Smooth muscle cell (in vitro differentiated cells): ENCODE measurements at regions not wholly inside any gene's neighbourhood (a gene's known extent, or its start where the extent isn't known, plus 50 kb on each side); places are given as distances from the start of the nearest gene placed in this dataset.

Experiments
- DNase-seq: peaks from one replicate; lab custom pipeline; 2025; ENCODE audit not compliant: unreplicated experiment; lab: John Stamatoyannopoulos, UW
- H2AFZ ChIP-seq: fragments of 200-600 bp; sonication (generic); 2 replicates; pipeline ENCODE4 v1.6.0; 2016; ENCODE audit warnings: antibody characterized with exemption, low read depth, mild to moderate bottlenecking
- H3F3A ChIP-seq: fragments of 200-600 bp; sonication (generic); 2 replicates; pipeline ENCODE4 v1.6.0; 2017; ENCODE audit warnings: antibody characterized with exemption, low read depth
- H3K27ac ChIP-seq: fragments of 200-600 bp; sonication (generic); 2 replicates; pipeline ENCODE4 v1.5.1; 2016; ENCODE audit warnings: low read depth, mild to moderate bottlenecking
- H3K27me3 ChIP-seq: fragments of 200-600 bp; sonication (generic); 2 replicates; pipeline ENCODE4 v1.6.1; 2016; ENCODE audit warnings: low read depth, mild to moderate bottlenecking
- H3K36me3 ChIP-seq: fragments of 200-600 bp; sonication (generic); 2 replicates; pipeline ENCODE4 v1.5.1; 2016; ENCODE audit warnings: low read depth
- H3K4me1 ChIP-seq: fragments of 200-600 bp; sonication (generic); 2 replicates; pipeline ENCODE4 v1.5.1; 2016; ENCODE audit warnings: low read depth
- H3K4me2 ChIP-seq: fragments of 200-600 bp; sonication (generic); 2 replicates; pipeline ENCODE4 v1.6.0; 2016; ENCODE audit warnings: mild to moderate bottlenecking
- H3K4me3 ChIP-seq: fragments of 200-600 bp; sonication (generic); 2 replicates; pipeline ENCODE4 v1.5.1; 2016; ENCODE audit warnings: mild to moderate bottlenecking
- H3K79me2 ChIP-seq: fragments of 200-600 bp; sonication (generic); 2 replicates; pipeline ENCODE4 v1.6.0; 2016; ENCODE audit warnings: low read depth, mild to moderate bottlenecking
- H3K9ac ChIP-seq: fragments of 200-600 bp; sonication (generic); 2 replicates; pipeline ENCODE4 v1.6.0; 2016; ENCODE audit warnings: low read depth
- H3K9me3 ChIP-seq: fragments of 200-600 bp; sonication (generic); replicated peaks from 2 replicates; pipeline ENCODE4 v1.5.1; 2016; ENCODE audit warnings: low read depth
- H4K20me1 ChIP-seq: fragments of 200-600 bp; sonication (generic); 2 replicates; pipeline ENCODE4 v1.6.0; 2016; ENCODE audit warnings: low read depth
- WGBS: methylation state at CpG from one replicate; pipeline ENCODE4 v1.1.7; 2016; ENCODE audit warnings: low lambda C conversion rate; 5-methylcytosine and 5-hydroxymethylcytosine counted together
- TF ChIP-seq, protein P1 (sequence below): fragments of 200-600 bp; sonication (generic); IDR thresholded peaks from 2 replicates; pipeline ENCODE4 v1.5.1; 2017; ENCODE audit warnings: borderline replicate concordance, mild to moderate bottlenecking, antibody characterized with exemption; ENCODE audit not compliant: insufficient read depth, poor library complexity, severe bottlenecking

DNA sequence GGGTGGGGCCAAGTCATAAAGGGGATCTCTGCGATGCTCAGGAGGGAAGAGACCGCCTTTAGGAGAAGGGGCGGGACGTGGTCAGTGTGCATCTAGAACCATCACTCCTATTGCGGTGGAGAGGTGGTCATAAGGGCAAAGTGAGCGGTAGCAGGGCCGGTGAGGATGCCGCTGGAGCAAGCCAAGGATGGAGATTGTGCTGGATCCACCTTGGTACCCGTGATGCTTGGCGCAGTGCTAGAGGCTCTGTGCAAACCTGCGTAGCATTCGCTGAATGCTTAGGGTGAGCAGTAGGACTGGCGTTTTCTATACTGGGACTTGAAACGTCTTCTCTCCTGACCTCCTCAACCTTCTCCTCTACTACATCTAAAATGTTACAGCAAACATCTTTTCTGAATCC, 294.2 kb downstream of the FGF9 start:
- Histone ChIP-seq H3F3A (peaks cover 5% of the 10 kb centered on the region), H3K36me3 (no peaks in the 10 kb centered on the region), H3K27ac (no peak overlapping the region), H2AFZ (no peak overlapping the region), H3K9me3 (no peaks in the 10 kb centered on the region), H3K4me2 (no peak overlapping the region), H3K27me3 (no peaks in the 10 kb centered on the region), H3K4me3 (no peak overlapping the region), H3K79me2 (no peaks in the 10 kb centered on the region), H3K4me1 (no peaks in the 10 kb centered on the region), H3K9ac (no peak overlapping the region), H4K20me1 (no peaks in the 10 kb centered on the region)
- 91% methylated on average over 14 of the region's 14 CpGs for WGBS
- DNase-seq, result no peak
- TF ChIP-seq, protein P1, sequence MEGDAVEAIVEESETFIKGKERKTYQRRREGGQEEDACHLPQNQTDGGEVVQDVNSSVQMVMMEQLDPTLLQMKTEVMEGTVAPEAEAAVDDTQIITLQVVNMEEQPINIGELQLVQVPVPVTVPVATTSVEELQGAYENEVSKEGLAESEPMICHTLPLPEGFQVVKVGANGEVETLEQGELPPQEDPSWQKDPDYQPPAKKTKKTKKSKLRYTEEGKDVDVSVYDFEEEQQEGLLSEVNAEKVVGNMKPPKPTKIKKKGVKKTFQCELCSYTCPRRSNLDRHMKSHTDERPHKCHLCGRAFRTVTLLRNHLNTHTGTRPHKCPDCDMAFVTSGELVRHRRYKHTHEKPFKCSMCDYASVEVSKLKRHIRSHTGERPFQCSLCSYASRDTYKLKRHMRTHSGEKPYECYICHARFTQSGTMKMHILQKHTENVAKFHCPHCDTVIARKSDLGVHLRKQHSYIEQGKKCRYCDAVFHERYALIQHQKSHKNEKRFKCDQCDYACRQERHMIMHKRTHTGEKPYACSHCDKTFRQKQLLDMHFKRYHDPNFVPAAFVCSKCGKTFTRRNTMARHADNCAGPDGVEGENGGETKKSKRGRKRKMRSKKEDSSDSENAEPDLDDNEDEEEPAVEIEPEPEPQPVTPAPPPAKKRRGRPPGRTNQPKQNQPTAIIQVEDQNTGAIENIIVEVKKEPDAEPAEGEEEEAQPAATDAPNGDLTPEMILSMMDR, result no peak

- TF ChIP-seq, protein P1, result no peak
- Histone ChIP-seq H3K27me3 (no peaks in the 10 kb centered on the region), H3K4me2 (no peak overlapping the region), H3K79me2 (no peaks in the 10 kb centered on the region), H3K9me3 (no peaks in the 10 kb centered on the region), H4K20me1 (no peaks in the 10 kb centered on the region), H3K9ac (no peak overlapping the region), H3K27ac (no peak overlapping the region), H3K4me1 (no peaks in the 10 kb centered on the region), H2AFZ (no peak overlapping the region), H3F3A (peaks cover 5% of the 10 kb centered on the region), H3K36me3 (no peaks in the 10 kb centered on the region), H3K4me3 (no peak overlapping the region)
- WGBS, result 88% methylated on average over 4 of the region's 4 CpGs
- DNase-seq, result no peak
These were observed 295.1 kb downstream of the FGF9 start for GRCh38 chr13:21966014-21966413.

GRCh38 chr13:21967871-21968270, 297.0 kb downstream of the FGF9 start:
- no peak overlapping the region for H2AFZ ChIP-seq
- no peak overlapping the region for H3K4me3 ChIP-seq
- no peak overlapping the region for H3K27ac ChIP-seq
- H3K9me3 ChIP-seq, result no peaks in the 10 kb centered on the region
- H3K4me1 ChIP-seq, result no peaks in the 10 kb centered on the region
- no peaks in the 10 kb centered on the region for H3K36me3 ChIP-seq
- H3K4me2 ChIP-seq, result no peak overlapping the region
- WGBS, result 42% methylated on average over 1 of the region's 1 CpG
- no peaks in the 10 kb centered on the region for H3K27me3 ChIP-seq
- peaks cover 5% of the 10 kb centered on the region for H3F3A ChIP-seq
- TF ChIP-seq, protein P1, result no peak
- H3K79me2 ChIP-seq, result no peaks in the 10 kb centered on the region
- no peak for DNase-seq
- H4K20me1 ChIP-seq, result no peaks in the 10 kb centered on the region
- H3K9ac ChIP-seq, result no peak overlapping the region

DNA sequence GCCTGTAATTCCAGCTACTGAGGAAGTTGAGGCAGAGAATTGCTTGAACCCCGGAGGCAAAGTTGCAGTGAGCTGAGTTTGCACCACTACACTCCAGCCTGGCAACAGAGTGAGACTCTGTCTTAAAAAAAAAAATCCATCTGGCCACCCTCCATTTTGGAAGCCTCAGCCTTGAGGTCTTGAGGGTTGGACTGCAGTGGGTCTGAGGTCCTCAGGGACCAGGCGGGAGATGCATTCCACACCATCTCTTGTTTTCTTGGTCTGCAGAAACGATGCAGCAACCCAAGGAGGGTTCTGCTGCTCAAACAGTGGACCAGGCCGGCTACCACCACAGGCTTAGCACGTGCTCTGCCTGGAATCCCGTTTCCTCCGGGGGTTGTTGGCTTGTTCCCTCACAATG, 299.3 kb downstream of the FGF9 start:
- DNase-seq, result no peak
- 96% methylated on average over 7 of the region's 7 CpGs for WGBS
- no peak overlapping the region for H2AFZ ChIP-seq
- H3K36me3 ChIP-seq, result no peaks in the 10 kb centered on the region
- no peak overlapping the region for H3K27ac ChIP-seq
- no peaks in the 10 kb centered on the region for H3K79me2 ChIP-seq
- no peak overlapping the region for H3K4me3 ChIP-seq
- no peak overlapping the region for H3K4me2 ChIP-seq
- TF ChIP-seq, protein P1, result no peak
- peaks cover 5% of the 10 kb centered on the region for H3F3A ChIP-seq
- no peaks in the 10 kb centered on the region for H3K4me1 ChIP-seq
- no peaks in the 10 kb centered on the region for H3K27me3 ChIP-seq
- H4K20me1 ChIP-seq, result no peaks in the 10 kb centered on the region
- H3K9ac ChIP-seq, result no peak overlapping the region
- no peaks in the 10 kb centered on the region for H3K9me3 ChIP-seq
